GM12878 (cell line): ENCODE measurements at regions not wholly inside any gene's neighbourhood (a gene's known extent, or its start where the extent isn't known, plus 50 kb on each side); places are given as distances from the start of the nearest gene placed in this dataset.

Source experiments
- ATAC-seq: fragments of 200-7000 bp; cut with Tn5 transposase; 3 replicates; pipeline ENCODE4 v1.9.1; 2020; ENCODE audit warnings: mild to moderate bottlenecking, moderate library complexity
- BruUV-seq: library from RNA; stranded (reverse); fragments of 400-500 nt; replicated peaks from 2 replicates; lab custom pipeline; 2021; lab: Mats Ljungman, UMichigan
- CTCF ChIA-PET: fragments of 300-600 bp; sonication (Branson Sonifier 250); formaldehyde crosslinking; extraction: SDS; loops from one replicate; lab custom pipeline; 2021; ENCODE audit warnings: inconsistent platforms; lab: Yijun Ruan, JAX
- POLR2A ChIA-PET: fragments of 350-600 bp; formaldehyde crosslinking; extraction: SDS; loops from one replicate; lab custom pipeline; 2021; ENCODE audit warnings: inconsistent platforms; lab: Charles Lee
- RAD21 ChIA-PET: fragments of 300-600 bp; sonication (Branson Sonifier 250); formaldehyde crosslinking; loops from one replicate; lab custom pipeline; 2023; ENCODE audit warnings: antibody characterized with exemption; ENCODE audit not compliant: unreplicated experiment; lab: Charles Lee
- SMC1A ChIA-PET: fragments of 300-600 bp; sonication (Branson Sonifier 250); formaldehyde crosslinking; loops from one replicate; lab custom pipeline; 2023; ENCODE audit not compliant: unreplicated experiment, uncharacterized antibody; lab: Charles Lee
- DNase-seq: peaks from one replicate; pipeline ENCODE4 v3.0.0-alpha.2; 2011; ENCODE audit warnings: low read depth, low spot score
- FAIRE-seq: peaks from 3 replicates; lab custom pipeline; 2011; peaks lifted over from hg19 to GRCh38; lab: Jason Lieb, UNC
- H2AFZ ChIP-seq: 2 replicates; pipeline ENCODE4 v1.6.0; 2011; ENCODE audit warnings: low read depth, low read length, control low read depth; ENCODE audit not compliant: control insufficient read depth
- H3K27ac ChIP-seq: 2 replicates; pipeline ENCODE4 v1.5.1; 2011; ENCODE audit warnings: control low read depth; ENCODE audit not compliant: control insufficient read depth, insufficient read depth
- H3K27me3 ChIP-seq, 2 experiments: replicated peaks in 1 of 2; 2 replicates each; pipeline versions ENCODE4 v1.6.0 to v1.6.1; 2011; ENCODE audit warnings: low read length in 1 of 2; ENCODE audit not compliant: control insufficient read depth in 2 of 2, insufficient read depth in 2 of 2
- H3K36me3 ChIP-seq, 2 experiments: 2 replicates each; pipeline ENCODE4 v1.5.1; 2011; ENCODE audit warnings: low read length in 1 of 2; ENCODE audit not compliant: control insufficient read depth in 2 of 2, insufficient read depth in 2 of 2
- H3K4me1 ChIP-seq: 2 replicates; pipeline ENCODE4 v1.6.1; 2011; ENCODE audit warnings: mild to moderate bottlenecking, low read length, moderate library complexity, mixed read lengths; ENCODE audit not compliant: control insufficient read depth, insufficient read depth
- H3K4me2 ChIP-seq: 2 replicates; pipeline ENCODE4 v1.6.0; 2011; ENCODE audit warnings: control low read depth; ENCODE audit not compliant: control insufficient read depth, insufficient read depth
- H3K4me3 ChIP-seq: fragments of 200-600 bp; sonication (generic); 2 replicates; pipeline ENCODE4 v1.5.1; 2016
- H3K79me2 ChIP-seq: 2 replicates; pipeline ENCODE4 v1.6.0; 2011; ENCODE audit warnings: low read length; ENCODE audit not compliant: control insufficient read depth, insufficient read depth
- H3K9ac ChIP-seq: 2 replicates; pipeline ENCODE4 v1.8.0; 2011; ENCODE audit warnings: low read length, control low read depth, mixed read lengths; ENCODE audit not compliant: control insufficient read depth, insufficient read depth
- H3K9me3 ChIP-seq: replicated peaks from 3 replicates; pipeline ENCODE4 v1.5.1; 2011; ENCODE audit warnings: mild to moderate bottlenecking, low read length; ENCODE audit not compliant: control insufficient read depth, insufficient read depth
- H4K20me1 ChIP-seq: 2 replicates; pipeline ENCODE4 v1.6.0; 2011; ENCODE audit not compliant: control insufficient read depth, insufficient read depth
- FOS ChIP-seq: IDR thresholded peaks from 3 replicates; pipeline ENCODE4 v1.6.1; 2011; ENCODE audit warnings: borderline replicate concordance; ENCODE audit not compliant: insufficient read length; ENCODE audit errors: extremely low read depth
- JUNB ChIP-seq: IDR thresholded peaks from 2 replicates; pipeline ENCODE4 v1.6.1; 2016; ENCODE audit warnings: antibody characterized with exemption, mild to moderate bottlenecking
- NFYB ChIP-seq: IDR thresholded peaks from 2 replicates; pipeline ENCODE4 v1.6.1; 2011; ENCODE audit warnings: low read depth, mild to moderate bottlenecking, low read length, improper control_type of control experiment, moderate library complexity; ENCODE audit not compliant: insufficient read depth
- RUNX3 ChIP-seq: IDR thresholded peaks from 2 replicates; pipeline ENCODE4 v1.6.1; 2012; ENCODE audit warnings: low read length, inconsistent platforms
- SRF ChIP-seq, 2 experiments: IDR thresholded peaks; 2 replicates each; pipeline ENCODE4 v1.6.1; 2011; ENCODE audit warnings: low read depth in 2 of 2, low read length in 2 of 2, mild to moderate bottlenecking in 1 of 2, moderate library complexity in 1 of 2
- TAF1 ChIP-seq: IDR thresholded peaks from 2 replicates; pipeline ENCODE4 v1.6.1; 2011; ENCODE audit warnings: mild to moderate bottlenecking, low read depth, low read length, borderline replicate concordance
- WGBS: methylation state at CpG from one replicate; pipeline ENCODE4 v1.1.6; 2016; ENCODE audit warnings: low lambda C conversion rate; ENCODE audit not compliant: insufficient replicate concordance, insufficient coverage; ENCODE audit errors: missing lambda C conversion rate; 5-methylcytosine and 5-hydroxymethylcytosine counted together
- in situ Hi-C: fragments of 300-500 bp; cut with MboI; formaldehyde crosslinking; loops from 9 replicates; pipeline ENCODE4 v1.14.3; 2018; ENCODE audit warnings: mixed read lengths
- intact Hi-C: fragments of 100-400 bp; cut with micrococcal nuclease; formaldehyde crosslinking; loops from one replicate; pipeline ENCODE4 v1.14.2; 2022; ENCODE audit not compliant: unreplicated experiment
- TF ChIP-seq, protein P1 (sequence below): fragments of 450-650 bp; IDR thresholded peaks from 2 replicates; pipeline ENCODE4 v1.6.1; 2017; ENCODE audit warnings: mild to moderate bottlenecking
- TF ChIP-seq, protein P2 (sequence below): fragments of 450-650 bp; IDR thresholded peaks from 2 replicates; pipeline ENCODE4 v1.6.1; 2016; ENCODE audit warnings: mild to moderate bottlenecking, moderate library complexity, borderline replicate concordance
- TF ChIP-seq, protein P3 (sequence below): fragments of 450-650 bp; IDR thresholded peaks from 2 replicates; pipeline ENCODE4 v1.6.1; 2018; ENCODE audit warnings: mild to moderate bottlenecking, low read depth, moderate library complexity; ENCODE audit not compliant: partially characterized antibody

DNA sequence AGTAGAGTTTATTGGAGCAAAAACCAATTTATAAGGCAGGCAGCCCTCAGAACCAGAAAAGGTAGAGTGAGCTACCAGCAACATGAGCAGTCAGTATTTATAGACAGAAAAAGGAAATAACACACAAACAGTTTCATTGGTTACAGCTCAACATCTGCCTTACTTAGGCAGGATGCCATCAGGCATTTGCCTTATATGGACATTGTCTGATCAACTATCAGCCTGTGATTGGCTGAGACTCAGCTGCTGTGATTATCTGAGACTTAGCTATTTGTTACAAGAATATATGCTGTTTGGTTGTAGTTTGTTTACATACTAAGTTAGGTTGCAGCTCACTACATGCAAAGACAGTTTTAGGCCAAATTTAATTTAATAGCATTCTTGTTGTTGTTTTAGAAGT, 60.4 kb upstream of the CDK1 start:
- RAD21 ChIA-PET: no interaction called here
- 0 out of 2 replicates have a peak, but pooled peaks have one; percentile 24 for TF ChIP-seq NFYB
- peak; percentile 79 to 90 for TF ChIP-seq SRF (IDR thresholded peaks at IDR 0.05; ENCODE audit: low read depth in 2 of 2, low read length in 2 of 2)
- TF ChIP-seq TAF1: no peak
- no peaks in the 10 kb centered on the region for H4K20me1 ChIP-seq
- no peaks in the 10 kb centered on the region for H3K9me3 ChIP-seq
- no peak overlapping the region for H3K27ac ChIP-seq
- H3K4me1 ChIP-seq: no peaks in the 10 kb centered on the region
- H2AFZ ChIP-seq: no peak overlapping the region
- in situ Hi-C loops: no loop called here
- DNase-seq (no peak), FAIRE-seq (no peak), ATAC-seq (peak; percentile 78)
- H3K9ac ChIP-seq: no peak overlapping the region
- BruUV-seq: no TSS peak
- no peaks in the 10 kb centered on the region for H3K36me3 ChIP-seq
- no peak overlapping the region for H3K4me2 ChIP-seq
- intact Hi-C loops: no loop called here
- H3K4me3 ChIP-seq: no peak overlapping the region
- CTCF ChIA-PET: no interaction called here
- SMC1A ChIA-PET: interaction anchor here (0.6 kb wide), 1 partner anchor 8 kb away, joined by 3 read pairs; no protein-coding TSS in a partner anchor
- H3K79me2 ChIP-seq: no peaks in the 10 kb centered on the region
- POLR2A ChIA-PET: no interaction called here
- H3K27me3 ChIP-seq: no peaks in the 10 kb centered on the region

DNA sequence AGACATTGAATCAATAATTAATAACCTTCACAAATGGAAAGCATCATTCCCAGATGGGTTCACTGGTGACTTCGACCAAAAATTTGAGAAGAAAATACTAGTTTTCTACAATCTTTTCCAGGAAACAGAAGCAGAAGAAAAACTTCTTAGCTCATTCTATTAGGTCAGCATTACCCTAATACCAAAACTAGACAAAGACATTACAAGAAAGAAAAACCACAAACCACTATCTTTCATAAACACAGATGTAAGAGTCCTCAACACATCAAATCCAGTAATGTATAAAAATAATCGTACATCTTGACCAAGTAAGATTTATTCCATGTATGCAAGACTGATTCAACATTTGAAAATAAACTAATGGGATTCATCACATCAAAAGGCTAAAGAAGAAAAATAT, 64.0 kb upstream of the CDK1 start:
- RAD21 ChIA-PET: no interaction called here
- Histone ChIP-seq H3K4me1 (no peaks in the 10 kb centered on the region), H3K4me2 (no peak overlapping the region), H3K27ac (no peak overlapping the region), H3K9me3 (no peaks in the 10 kb centered on the region), H3K27me3 (no peaks in the 10 kb centered on the region), H3K9ac (no peak overlapping the region), H4K20me1 (no peaks in the 10 kb centered on the region), H3K4me3 (no peak overlapping the region), H3K36me3 (no peaks in the 10 kb centered on the region), H2AFZ (no peak overlapping the region), H3K79me2 (no peaks in the 10 kb centered on the region)
- ATAC-seq (peak; percentile 56), FAIRE-seq (no peak), DNase-seq (no peak)
- no TSS peak for BruUV-seq
- POLR2A ChIA-PET: no interaction called here
- CTCF ChIA-PET: no interaction called here
- in situ Hi-C loops: no loop called here
- WGBS: 0% methylated on average over 2 of the region's 2 CpGs
- intact Hi-C loops: no loop called here
- SMC1A ChIA-PET: interaction anchor here (0.6 kb wide), 1 partner anchor 252 kb away, joined by 3 read pairs; no protein-coding TSS in a partner anchor
- TF ChIP-seq, protein P1, sequence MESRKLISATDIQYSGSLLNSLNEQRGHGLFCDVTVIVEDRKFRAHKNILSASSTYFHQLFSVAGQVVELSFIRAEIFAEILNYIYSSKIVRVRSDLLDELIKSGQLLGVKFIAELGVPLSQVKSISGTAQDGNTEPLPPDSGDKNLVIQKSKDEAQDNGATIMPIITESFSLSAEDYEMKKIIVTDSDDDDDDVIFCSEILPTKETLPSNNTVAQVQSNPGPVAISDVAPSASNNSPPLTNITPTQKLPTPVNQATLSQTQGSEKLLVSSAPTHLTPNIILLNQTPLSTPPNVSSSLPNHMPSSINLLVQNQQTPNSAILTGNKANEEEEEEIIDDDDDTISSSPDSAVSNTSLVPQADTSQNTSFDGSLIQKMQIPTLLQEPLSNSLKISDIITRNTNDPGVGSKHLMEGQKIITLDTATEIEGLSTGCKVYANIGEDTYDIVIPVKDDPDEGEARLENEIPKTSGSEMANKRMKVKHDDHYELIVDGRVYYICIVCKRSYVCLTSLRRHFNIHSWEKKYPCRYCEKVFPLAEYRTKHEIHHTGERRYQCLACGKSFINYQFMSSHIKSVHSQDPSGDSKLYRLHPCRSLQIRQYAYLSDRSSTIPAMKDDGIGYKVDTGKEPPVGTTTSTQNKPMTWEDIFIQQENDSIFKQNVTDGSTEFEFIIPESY: no peak
- TF ChIP-seq JUNB (peak; percentile 60), FOS (no peak), RUNX3 (peak; percentile 77; the same call in 1 of the 2 replicates)
- TF ChIP-seq, protein P2, sequence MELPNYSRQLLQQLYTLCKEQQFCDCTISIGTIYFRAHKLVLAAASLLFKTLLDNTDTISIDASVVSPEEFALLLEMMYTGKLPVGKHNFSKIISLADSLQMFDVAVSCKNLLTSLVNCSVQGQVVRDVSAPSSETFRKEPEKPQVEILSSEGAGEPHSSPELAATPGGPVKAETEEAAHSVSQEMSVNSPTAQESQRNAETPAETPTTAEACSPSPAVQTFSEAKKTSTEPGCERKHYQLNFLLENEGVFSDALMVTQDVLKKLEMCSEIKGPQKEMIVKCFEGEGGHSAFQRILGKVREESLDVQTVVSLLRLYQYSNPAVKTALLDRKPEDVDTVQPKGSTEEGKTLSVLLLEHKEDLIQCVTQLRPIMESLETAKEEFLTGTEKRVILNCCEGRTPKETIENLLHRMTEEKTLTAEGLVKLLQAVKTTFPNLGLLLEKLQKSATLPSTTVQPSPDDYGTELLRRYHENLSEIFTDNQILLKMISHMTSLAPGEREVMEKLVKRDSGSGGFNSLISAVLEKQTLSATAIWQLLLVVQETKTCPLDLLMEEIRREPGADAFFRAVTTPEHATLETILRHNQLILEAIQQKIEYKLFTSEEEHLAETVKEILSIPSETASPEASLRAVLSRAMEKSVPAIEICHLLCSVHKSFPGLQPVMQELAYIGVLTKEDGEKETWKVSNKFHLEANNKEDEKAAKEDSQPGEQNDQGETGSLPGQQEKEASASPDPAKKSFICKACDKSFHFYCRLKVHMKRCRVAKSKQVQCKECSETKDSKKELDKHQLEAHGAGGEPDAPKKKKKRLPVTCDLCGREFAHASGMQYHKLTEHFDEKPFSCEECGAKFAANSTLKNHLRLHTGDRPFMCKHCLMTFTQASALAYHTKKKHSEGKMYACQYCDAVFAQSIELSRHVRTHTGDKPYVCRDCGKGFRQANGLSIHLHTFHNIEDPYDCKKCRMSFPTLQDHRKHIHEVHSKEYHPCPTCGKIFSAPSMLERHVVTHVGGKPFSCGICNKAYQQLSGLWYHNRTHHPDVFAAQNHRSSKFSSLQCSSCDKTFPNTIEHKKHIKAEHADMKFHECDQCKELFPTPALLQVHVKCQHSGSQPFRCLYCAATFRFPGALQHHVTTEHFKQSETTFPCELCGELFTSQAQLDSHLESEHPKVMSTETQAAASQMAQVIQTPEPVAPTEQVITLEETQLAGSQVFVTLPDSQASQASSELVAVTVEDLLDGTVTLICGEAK: no peak
- TF ChIP-seq, protein P3, sequence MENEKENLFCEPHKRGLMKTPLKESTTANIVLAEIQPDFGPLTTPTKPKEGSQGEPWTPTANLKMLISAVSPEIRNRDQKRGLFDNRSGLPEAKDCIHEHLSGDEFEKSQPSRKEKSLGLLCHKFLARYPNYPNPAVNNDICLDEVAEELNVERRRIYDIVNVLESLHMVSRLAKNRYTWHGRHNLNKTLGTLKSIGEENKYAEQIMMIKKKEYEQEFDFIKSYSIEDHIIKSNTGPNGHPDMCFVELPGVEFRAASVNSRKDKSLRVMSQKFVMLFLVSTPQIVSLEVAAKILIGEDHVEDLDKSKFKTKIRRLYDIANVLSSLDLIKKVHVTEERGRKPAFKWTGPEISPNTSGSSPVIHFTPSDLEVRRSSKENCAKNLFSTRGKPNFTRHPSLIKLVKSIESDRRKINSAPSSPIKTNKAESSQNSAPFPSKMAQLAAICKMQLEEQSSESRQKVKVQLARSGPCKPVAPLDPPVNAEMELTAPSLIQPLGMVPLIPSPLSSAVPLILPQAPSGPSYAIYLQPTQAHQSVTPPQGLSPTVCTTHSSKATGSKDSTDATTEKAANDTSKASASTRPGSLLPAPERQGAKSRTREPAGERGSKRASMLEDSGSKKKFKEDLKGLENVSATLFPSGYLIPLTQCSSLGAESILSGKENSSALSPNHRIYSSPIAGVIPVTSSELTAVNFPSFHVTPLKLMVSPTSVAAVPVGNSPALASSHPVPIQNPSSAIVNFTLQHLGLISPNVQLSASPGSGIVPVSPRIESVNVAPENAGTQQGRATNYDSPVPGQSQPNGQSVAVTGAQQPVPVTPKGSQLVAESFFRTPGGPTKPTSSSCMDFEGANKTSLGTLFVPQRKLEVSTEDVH: no peak
